PFSK-1 (cell line): ENCODE measurements at regions not wholly inside any gene's neighbourhood (a gene's known extent, or its start where the extent isn't known, plus 50 kb on each side); places are given as distances from the start of the nearest gene placed in this dataset.

Experiments
- SIN3A ChIP-seq: IDR thresholded peaks from 2 replicates; pipeline ENCODE4 v1.6.1; 2012; ENCODE audit warnings: mild to moderate bottlenecking, low read length, moderate library complexity, borderline replicate concordance; ENCODE audit not compliant: insufficient read depth
- TF ChIP-seq, protein P1 (sequence below), 2 experiments: IDR thresholded peaks; 2 replicates each; pipeline versions ENCODE4 v1.6.1 to v1.8.0; 2011 to 2012; ENCODE audit warnings: low read depth in 2 of 2, low read length in 2 of 2, control low read depth in 1 of 2, inconsistent platforms in 1 of 2, mild to moderate bottlenecking in 1 of 2, moderate library complexity in 1 of 2; ENCODE audit not compliant: insufficient read depth in 1 of 2

DNA sequence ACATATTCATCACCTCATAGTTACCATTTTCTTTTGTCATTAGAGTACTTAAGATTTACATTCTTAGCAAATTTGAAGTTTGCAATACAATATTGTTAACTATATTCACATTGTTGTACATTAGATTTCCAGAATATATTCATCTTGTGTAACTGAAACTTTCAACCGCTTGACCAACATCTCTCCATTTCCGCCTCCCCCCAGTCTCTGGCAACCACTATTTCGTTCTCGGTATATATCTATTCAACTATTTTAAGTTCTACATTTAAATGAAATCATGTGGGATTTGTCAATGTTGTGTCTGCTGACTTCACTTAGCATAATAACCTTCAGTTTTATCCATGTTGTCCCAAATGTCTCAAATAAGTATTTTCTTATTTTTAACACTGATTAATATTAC, 274.5 kb upstream of the KIF2B start:
- TF ChIP-seq, protein P1, sequence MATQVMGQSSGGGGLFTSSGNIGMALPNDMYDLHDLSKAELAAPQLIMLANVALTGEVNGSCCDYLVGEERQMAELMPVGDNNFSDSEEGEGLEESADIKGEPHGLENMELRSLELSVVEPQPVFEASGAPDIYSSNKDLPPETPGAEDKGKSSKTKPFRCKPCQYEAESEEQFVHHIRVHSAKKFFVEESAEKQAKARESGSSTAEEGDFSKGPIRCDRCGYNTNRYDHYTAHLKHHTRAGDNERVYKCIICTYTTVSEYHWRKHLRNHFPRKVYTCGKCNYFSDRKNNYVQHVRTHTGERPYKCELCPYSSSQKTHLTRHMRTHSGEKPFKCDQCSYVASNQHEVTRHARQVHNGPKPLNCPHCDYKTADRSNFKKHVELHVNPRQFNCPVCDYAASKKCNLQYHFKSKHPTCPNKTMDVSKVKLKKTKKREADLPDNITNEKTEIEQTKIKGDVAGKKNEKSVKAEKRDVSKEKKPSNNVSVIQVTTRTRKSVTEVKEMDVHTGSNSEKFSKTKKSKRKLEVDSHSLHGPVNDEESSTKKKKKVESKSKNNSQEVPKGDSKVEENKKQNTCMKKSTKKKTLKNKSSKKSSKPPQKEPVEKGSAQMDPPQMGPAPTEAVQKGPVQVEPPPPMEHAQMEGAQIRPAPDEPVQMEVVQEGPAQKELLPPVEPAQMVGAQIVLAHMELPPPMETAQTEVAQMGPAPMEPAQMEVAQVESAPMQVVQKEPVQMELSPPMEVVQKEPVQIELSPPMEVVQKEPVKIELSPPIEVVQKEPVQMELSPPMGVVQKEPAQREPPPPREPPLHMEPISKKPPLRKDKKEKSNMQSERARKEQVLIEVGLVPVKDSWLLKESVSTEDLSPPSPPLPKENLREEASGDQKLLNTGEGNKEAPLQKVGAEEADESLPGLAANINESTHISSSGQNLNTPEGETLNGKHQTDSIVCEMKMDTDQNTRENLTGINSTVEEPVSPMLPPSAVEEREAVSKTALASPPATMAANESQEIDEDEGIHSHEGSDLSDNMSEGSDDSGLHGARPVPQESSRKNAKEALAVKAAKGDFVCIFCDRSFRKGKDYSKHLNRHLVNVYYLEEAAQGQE (IDR thresholded peaks at IDR 0.05; ENCODE audit: insufficient read depth in 1 of 2, low read depth in 2 of 2, low read length in 2 of 2) = no peak
- no peak for TF ChIP-seq SIN3A
